ENCODE measurements at regions not wholly inside any gene's neighbourhood (a gene's known extent, or its start where the extent isn't known, plus 50 kb on each side); places are given as distances from the start of the nearest gene placed in this dataset.
"Not testable (repeated sequence)": the region's sequence is repeated elsewhere in the genome, so short reads cannot be mapped to it uniquely, and the experiment has no call there.

GRCh38 chr12:31796270-31796951, 67.6 kb upstream of the AMN1 start:
- WGBS, 2 experiments (ENCODE audit: low coverage in 1 of 2, low lambda C conversion rate in 2 of 2, missing lambda C conversion rate in 2 of 2): 71% methylated on average over 11 of the region's 11 CpGs
- Histone ChIP-seq H3K27me3 (replicated peaks; ENCODE audit: insufficient read depth) (no peaks in the 10 kb centered on the region), H3K4me1 (ENCODE audit: insufficient read depth) (no peaks in the 10 kb centered on the region), H3K4me3 (no peak overlapping the region), H2AFZ (no peak overlapping the region), H3K9ac (no peak overlapping the region), H3K36me3 (ENCODE audit: low read depth) (no peaks in the 10 kb centered on the region), H3F3A (ENCODE audit: insufficient read depth) (no peaks in the 10 kb centered on the region), H4K20me1 (ENCODE audit: insufficient read depth) (no peaks in the 10 kb centered on the region), H3K9me3 (ENCODE audit: low read depth) (no peaks in the 10 kb centered on the region), H3K27ac (no peak overlapping the region), H3K4me2 (ENCODE audit: unreplicated experiment) (no peak overlapping the region), H3K79me2 (ENCODE audit: insufficient read depth) (no peaks in the 10 kb centered on the region), H3K9me2 (ENCODE audit: insufficient read depth) (no peaks in the 10 kb centered on the region)
- TF ChIP-seq EZH2phosphoT487 (IDR thresholded peaks at IDR 0.05; ENCODE audit: insufficient read depth, low read depth) (no peak), EZH2 (IDR thresholded peaks at IDR 0.05; ENCODE audit: insufficient read depth, poor library complexity, severe bottlenecking) (no peak)
- DNase-seq: no peak
- in situ Hi-C loops (cut with MboI): loop anchor here (25.0 kb wide), 1 partner anchor 109 kb away; no protein-coding TSS in a partner anchor

- WGBS, 2 experiments (ENCODE audit: low coverage in 1 of 2, low lambda C conversion rate in 2 of 2, missing lambda C conversion rate in 2 of 2): 11 to 15% methylated on average over 5 of the region's 5 CpGs
- Histone ChIP-seq H3K9ac (no peak overlapping the region), H3K27me3 (replicated peaks; ENCODE audit: insufficient read depth) (no peaks in the 10 kb centered on the region), H3K4me3 (no peak overlapping the region), H3K9me3 (ENCODE audit: low read depth) (no peaks in the 10 kb centered on the region), H4K20me1 (ENCODE audit: insufficient read depth) (no peaks in the 10 kb centered on the region), H3K4me1 (ENCODE audit: insufficient read depth) (no peaks in the 10 kb centered on the region), H3K4me2 (ENCODE audit: unreplicated experiment) (no peak overlapping the region), H3K9me2 (ENCODE audit: insufficient read depth) (no peaks in the 10 kb centered on the region), H3F3A (ENCODE audit: insufficient read depth) (no peaks in the 10 kb centered on the region), H3K36me3 (ENCODE audit: low read depth) (no peaks in the 10 kb centered on the region), H3K79me2 (ENCODE audit: insufficient read depth) (no peaks in the 10 kb centered on the region), H2AFZ (peak overlapping the region; percentile 33), H3K27ac (no peak overlapping the region)
- no peak for TF ChIP-seq EZH2 (IDR thresholded peaks at IDR 0.05; ENCODE audit: insufficient read depth, poor library complexity, severe bottlenecking)
- no peak for TF ChIP-seq EZH2phosphoT487 (IDR thresholded peaks at IDR 0.05; ENCODE audit: insufficient read depth, low read depth)
- DNase-seq: no peak
- in situ Hi-C loops (cut with MboI): loop anchor here (25.0 kb wide), 1 partner anchor 107 kb away; no protein-coding TSS in a partner anchor
Measured at GRCh38 chr12:31794745-31795144, 65.9 kb upstream of the AMN1 start.

DNA sequence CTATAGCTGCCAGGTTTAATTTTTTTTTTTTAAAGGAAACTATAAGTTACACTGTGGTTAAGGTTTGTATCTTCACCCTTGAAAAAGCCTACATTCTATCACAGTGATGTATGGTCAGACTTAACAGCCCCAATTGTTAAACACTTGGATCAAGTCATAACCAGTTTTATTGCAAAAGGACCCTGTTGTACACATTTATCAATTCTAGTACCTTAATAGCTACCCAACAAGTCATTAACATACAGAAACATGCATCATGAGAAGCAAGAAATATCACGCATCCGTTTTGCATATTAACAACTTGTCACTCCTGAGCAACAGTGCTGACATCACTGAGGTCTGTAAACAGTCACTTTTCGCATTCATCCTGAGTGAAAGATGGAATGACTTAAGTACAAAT, 62.4 kb upstream of the AMN1 start:
- in situ Hi-C loops (cut with MboI): loop anchor here (25.0 kb wide), 1 partner anchor 104 kb away; no protein-coding TSS in a partner anchor
- H3K79me2 ChIP-seq (ENCODE audit: insufficient read depth); H4K20me1 ChIP-seq (ENCODE audit: insufficient read depth); H2AFZ ChIP-seq; H3K9ac ChIP-seq; H3K9me2 ChIP-seq (ENCODE audit: insufficient read depth); H3F3A ChIP-seq (ENCODE audit: insufficient read depth); H3K27me3 ChIP-seq (replicated peaks; ENCODE audit: insufficient read depth); H3K4me2 ChIP-seq (ENCODE audit: unreplicated experiment); DNase-seq; H3K4me1 ChIP-seq (ENCODE audit: insufficient read depth); H3K9me3 ChIP-seq (ENCODE audit: low read depth); H3K36me3 ChIP-seq (ENCODE audit: low read depth); H3K27ac ChIP-seq; H3K4me3 ChIP-seq: not testable (repeated sequence)
- 59 to 61% methylated on average over 3 of the region's 3 CpGs for WGBS, 2 experiments (ENCODE audit: low coverage in 1 of 2, low lambda C conversion rate in 2 of 2, missing lambda C conversion rate in 2 of 2)

DNA sequence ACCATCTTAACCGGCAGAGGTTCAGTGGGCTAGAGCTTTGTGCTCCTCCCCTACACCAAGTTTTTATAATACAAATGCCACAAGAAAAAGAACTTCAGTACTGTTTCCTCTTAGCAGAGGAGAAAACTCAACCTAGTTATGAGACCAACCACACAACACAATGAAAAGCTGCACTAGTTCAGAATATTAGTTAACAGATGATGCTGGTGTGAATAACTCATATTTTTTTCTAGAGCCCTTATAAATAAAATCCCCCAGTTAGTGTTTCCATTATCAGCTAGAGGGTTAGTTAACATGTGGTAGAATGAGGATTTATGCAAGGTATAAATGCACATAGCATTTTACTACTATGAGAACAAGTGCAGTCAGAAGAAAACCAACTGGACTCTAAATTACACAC, 61.9 kb upstream of the AMN1 start:
- 0% methylated on average over 1 of the region's 1 CpG for WGBS, 2 experiments (ENCODE audit: low coverage in 1 of 2, low lambda C conversion rate in 2 of 2, missing lambda C conversion rate in 2 of 2)
- in situ Hi-C loops (cut with MboI): loop anchor here (25.0 kb wide), 1 partner anchor 103 kb away; no protein-coding TSS in a partner anchor
- no peak for TF ChIP-seq EZH2 (IDR thresholded peaks at IDR 0.05; ENCODE audit: insufficient read depth, poor library complexity, severe bottlenecking)
- TF ChIP-seq EZH2phosphoT487 (IDR thresholded peaks at IDR 0.05; ENCODE audit: insufficient read depth, low read depth): no peak

More for the DNA sequence above, 61.9 kb upstream of the AMN1 start:
- Histone ChIP-seq H3K9ac (no peak overlapping the region), H3K36me3 (ENCODE audit: low read depth) (no peaks in the 10 kb centered on the region), H3K9me3 (ENCODE audit: low read depth) (no peaks in the 10 kb centered on the region), H3K4me1 (ENCODE audit: insufficient read depth) (no peaks in the 10 kb centered on the region), H4K20me1 (ENCODE audit: insufficient read depth) (no peaks in the 10 kb centered on the region), H3K4me2 (ENCODE audit: unreplicated experiment) (no peak overlapping the region), H3F3A (ENCODE audit: insufficient read depth) (no peaks in the 10 kb centered on the region), H2AFZ (no peak overlapping the region), H3K9me2 (ENCODE audit: insufficient read depth) (no peaks in the 10 kb centered on the region), H3K4me3 (no peak overlapping the region), H3K27me3 (replicated peaks; ENCODE audit: insufficient read depth) (no peaks in the 10 kb centered on the region), H3K27ac (no peak overlapping the region), H3K79me2 (ENCODE audit: insufficient read depth) (no peaks in the 10 kb centered on the region)
- no peak for DNase-seq

Data from GM23248 (cell line).